ENCODE measurements at regions not wholly inside any gene's neighbourhood (a gene's known extent, or its start where the extent isn't known, plus 50 kb on each side); places are given as distances from the start of the nearest gene placed in this dataset.

DNA sequence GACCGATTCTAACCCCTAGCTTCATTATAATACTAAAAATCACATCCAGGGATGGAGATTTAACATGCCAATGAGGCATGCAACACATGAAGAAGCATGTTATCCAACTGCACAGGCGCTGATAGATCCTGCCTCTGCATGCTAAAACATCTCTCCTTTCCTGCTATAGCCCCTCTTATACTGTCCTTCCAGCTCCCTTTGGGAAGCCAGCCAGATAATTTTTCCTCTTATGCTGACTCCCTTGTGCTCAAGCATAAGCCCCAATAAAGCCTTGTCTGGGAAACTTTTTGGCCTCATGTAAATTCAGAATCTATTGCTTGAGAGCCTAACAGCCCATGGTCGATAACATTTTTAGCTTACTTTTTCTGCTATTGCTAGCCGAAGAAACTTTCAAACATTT, 404.3 kb downstream of the EPM2A start:
- no peak for DNase-seq (ENCODE audit: low spot score)
- H3K27me3 ChIP-seq: no peaks in the 10 kb centered on the region
- no peaks in the 10 kb centered on the region for H3K36me3 ChIP-seq
- no peak overlapping the region for H3K4me3 ChIP-seq
- no peak overlapping the region for H3K27ac ChIP-seq
- H3K9me3 ChIP-seq: no peaks in the 10 kb centered on the region
- TF ChIP-seq, protein P1, sequence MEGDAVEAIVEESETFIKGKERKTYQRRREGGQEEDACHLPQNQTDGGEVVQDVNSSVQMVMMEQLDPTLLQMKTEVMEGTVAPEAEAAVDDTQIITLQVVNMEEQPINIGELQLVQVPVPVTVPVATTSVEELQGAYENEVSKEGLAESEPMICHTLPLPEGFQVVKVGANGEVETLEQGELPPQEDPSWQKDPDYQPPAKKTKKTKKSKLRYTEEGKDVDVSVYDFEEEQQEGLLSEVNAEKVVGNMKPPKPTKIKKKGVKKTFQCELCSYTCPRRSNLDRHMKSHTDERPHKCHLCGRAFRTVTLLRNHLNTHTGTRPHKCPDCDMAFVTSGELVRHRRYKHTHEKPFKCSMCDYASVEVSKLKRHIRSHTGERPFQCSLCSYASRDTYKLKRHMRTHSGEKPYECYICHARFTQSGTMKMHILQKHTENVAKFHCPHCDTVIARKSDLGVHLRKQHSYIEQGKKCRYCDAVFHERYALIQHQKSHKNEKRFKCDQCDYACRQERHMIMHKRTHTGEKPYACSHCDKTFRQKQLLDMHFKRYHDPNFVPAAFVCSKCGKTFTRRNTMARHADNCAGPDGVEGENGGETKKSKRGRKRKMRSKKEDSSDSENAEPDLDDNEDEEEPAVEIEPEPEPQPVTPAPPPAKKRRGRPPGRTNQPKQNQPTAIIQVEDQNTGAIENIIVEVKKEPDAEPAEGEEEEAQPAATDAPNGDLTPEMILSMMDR (IDR thresholded peaks at IDR 0.05): no peak
- H3K4me1 ChIP-seq: peaks cover 0 to 9% of the 10 kb centered on the region in 2 donors

DNA sequence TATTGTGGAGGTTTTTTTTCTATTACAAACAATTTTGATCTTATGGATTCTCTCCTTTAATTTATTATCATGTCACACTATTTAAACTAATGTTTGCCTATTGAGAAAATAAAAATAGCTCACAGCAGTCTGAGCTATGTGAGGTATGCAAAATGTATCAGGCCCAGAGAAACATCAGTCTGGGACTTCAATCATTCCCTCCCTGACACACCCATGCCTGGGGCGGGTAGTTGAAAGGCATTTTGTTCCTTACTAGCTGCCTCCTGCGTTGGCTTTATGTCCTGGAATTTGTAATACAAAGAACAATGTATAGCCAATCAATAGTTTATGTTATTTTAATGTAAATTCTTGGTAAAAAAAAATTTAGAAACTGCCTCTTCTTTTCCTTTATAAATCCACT, 403.3 kb downstream of the EPM2A start:
- H3K27me3 ChIP-seq: no peaks in the 10 kb centered on the region
- H3K4me3 ChIP-seq: no peak overlapping the region
- DNase-seq (ENCODE audit: low spot score): no peak
- TF ChIP-seq, protein P1 (IDR thresholded peaks at IDR 0.05): no peak
- H3K9me3 ChIP-seq: no peaks in the 10 kb centered on the region
- peaks cover 0 to 9% of the 10 kb centered on the region in 2 donors for H3K4me1 ChIP-seq
- H3K27ac ChIP-seq: no peak overlapping the region
- no peaks in the 10 kb centered on the region for H3K36me3 ChIP-seq

DNA sequence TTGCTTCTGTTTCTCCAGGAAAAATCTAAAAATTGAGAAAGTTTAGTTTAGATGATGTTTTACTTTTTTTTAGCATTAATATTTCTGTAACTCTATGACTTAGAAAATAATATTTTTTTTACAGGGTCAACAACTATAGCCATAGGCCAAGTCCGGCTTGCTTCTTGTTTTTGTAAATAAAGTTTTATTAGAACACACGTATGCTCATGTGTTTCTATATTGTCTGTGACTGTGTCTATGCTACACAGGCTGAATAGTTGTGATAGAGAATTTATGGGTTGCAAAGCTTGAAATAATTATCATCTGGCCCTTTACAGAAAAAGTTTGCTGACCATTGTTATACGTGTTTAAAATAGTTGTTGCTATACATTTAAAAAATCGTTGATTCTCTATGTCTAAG, 399.2 kb downstream of the EPM2A start:
- Histone ChIP-seq H3K9me3 (no peaks in the 10 kb centered on the region), H3K27ac (no peak overlapping the region), H3K4me1 (no peaks in the 10 kb centered on the region), H3K4me3 (no peak overlapping the region), H3K36me3 (no peaks in the 10 kb centered on the region), H3K27me3 (no peaks in the 10 kb centered on the region)
- DNase-seq (ENCODE audit: low spot score): no peak
- TF ChIP-seq, protein P1 (IDR thresholded peaks at IDR 0.05): no peak

DNA sequence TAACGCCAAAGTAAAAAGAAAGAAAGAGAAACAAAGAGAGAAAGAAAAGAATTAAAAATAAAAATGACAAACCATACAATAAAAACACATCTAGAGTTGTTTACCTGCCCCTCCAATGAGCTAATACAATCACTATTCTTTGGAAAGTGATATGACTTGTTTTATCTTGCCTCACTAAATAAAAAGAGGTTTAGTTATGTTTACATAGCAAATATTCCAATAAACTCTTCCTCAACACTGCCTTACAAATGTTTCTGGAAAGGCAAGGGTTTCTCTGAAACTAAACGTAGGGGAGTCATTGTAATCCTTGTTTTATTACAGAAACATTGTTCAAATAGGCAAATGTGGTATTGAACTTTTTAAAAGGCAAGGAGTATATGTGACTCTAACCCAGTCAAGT, 396.2 kb downstream of the EPM2A start:
- Histone ChIP-seq H3K27me3 (no peaks in the 10 kb centered on the region), H3K36me3 (no peaks in the 10 kb centered on the region), H3K4me1 (no peaks in the 10 kb centered on the region), H3K4me3 (no peak overlapping the region), H3K27ac (no peak overlapping the region), H3K9me3 (no peaks in the 10 kb centered on the region)
- TF ChIP-seq, protein P1 (IDR thresholded peaks at IDR 0.05): no peak
- no peak for DNase-seq (ENCODE audit: low spot score)

DNA sequence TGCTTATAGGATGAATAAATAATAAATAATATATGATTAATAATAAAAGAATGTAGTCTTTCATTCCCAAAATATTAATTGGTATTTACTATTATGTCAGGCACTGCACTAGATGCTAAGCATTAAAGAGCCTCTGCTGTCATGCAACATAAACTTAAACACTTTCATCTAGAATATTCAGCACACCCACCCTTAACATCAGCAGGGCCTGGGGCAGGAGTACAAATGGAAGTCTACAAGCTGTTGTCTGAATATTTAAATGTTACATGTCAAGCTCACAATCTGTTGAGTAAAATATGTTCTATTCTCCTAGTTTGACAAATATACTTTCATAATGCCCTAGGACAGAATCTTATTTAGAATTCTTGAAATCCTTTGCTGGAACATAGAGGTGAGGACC, 395.1 kb downstream of the EPM2A start:
- Histone ChIP-seq H3K27me3 (no peaks in the 10 kb centered on the region), H3K9me3 (no peaks in the 10 kb centered on the region), H3K4me1 (no peaks in the 10 kb centered on the region), H3K27ac (no peak overlapping the region), H3K36me3 (no peaks in the 10 kb centered on the region), H3K4me3 (no peak overlapping the region)
- DNase-seq (ENCODE audit: low spot score): no peak
- TF ChIP-seq, protein P1 (IDR thresholded peaks at IDR 0.05): no peak

DNA sequence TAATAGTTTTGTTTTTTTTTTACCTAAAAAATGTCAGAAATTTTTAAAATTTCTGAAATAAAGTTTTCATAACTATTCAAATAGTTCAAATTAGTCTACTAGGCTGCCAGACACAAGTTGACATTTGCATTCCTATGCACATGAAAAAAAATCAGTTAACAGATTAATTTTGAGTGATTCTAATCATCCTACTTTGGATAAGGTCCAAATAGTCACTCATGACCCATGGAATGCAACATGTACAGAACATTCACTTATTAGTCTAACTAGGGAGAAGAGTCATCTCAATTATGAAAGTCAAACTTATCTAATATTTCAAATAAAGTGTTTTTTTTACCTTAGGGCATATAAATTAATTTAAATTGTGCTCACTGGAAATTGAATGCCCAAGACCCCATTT, 390.2 kb downstream of the EPM2A start:
- Histone ChIP-seq H3K4me1 (no peaks in the 10 kb centered on the region), H3K36me3 (no peaks in the 10 kb centered on the region), H3K9me3 (no peaks in the 10 kb centered on the region), H3K4me3 (no peak overlapping the region), H3K27ac (no peak overlapping the region), H3K27me3 (no peaks in the 10 kb centered on the region)
- no peak for DNase-seq (ENCODE audit: low spot score)
- TF ChIP-seq, protein P1 (IDR thresholded peaks at IDR 0.05): no peak
